Spleen (tissue), 11 donors: ENCODE measurements at regions not wholly inside any gene's neighbourhood (a gene's known extent, or its start where the extent isn't known, plus 50 kb on each side); places are given as distances from the start of the nearest gene placed in this dataset.
A peak's percentile ranks its signal among the peaks of the same experiment; 100 is the strongest.

Experiments
- DNase-seq: peaks from one replicate; pipeline ENCODE4 v3.0.0-alpha.2; 2020
- H3K27ac ChIP-seq, 8 donors: fragments of 200-600 bp; sonication (generic) in 7 of 8; 1 replicate in 4 of 8; 2 replicates in 4 of 8; pipeline versions ENCODE4 v1.5.0 to v1.8.0; 2016 to 2021; ENCODE audit warnings: inconsistent platforms in 4 of 8, mild to moderate bottlenecking in 4 of 8, moderate library complexity in 1 of 8
- H3K27me3 ChIP-seq, 7 donors: fragments of 200-600 bp; sonication (generic) in 6 of 7; replicated peaks in 1 of 7; 1 replicate in 4 of 7; 2 replicates in 3 of 7; pipeline versions ENCODE4 v1.5.0 to v1.8.0; 2016 to 2021; ENCODE audit warnings: inconsistent platforms in 3 of 7, mild to moderate bottlenecking in 1 of 7
- H3K36me3 ChIP-seq, 6 donors: fragments of 200-600 bp; sonication (generic) in 5 of 6; 1 replicate in 4 of 6; 2 replicates in 2 of 6; pipeline versions ENCODE4 v1.5.0 to v1.8.0; 2016 to 2021; ENCODE audit warnings: inconsistent platforms in 2 of 6
- H3K4me1 ChIP-seq, 6 donors: fragments of 200-600 bp; sonication (generic) in 5 of 6; 1 replicate in 3 of 6; 2 replicates in 3 of 6; pipeline versions ENCODE4 v1.5.0 to v1.8.0; 2016 to 2021; ENCODE audit warnings: inconsistent platforms in 3 of 6
- H3K4me3 ChIP-seq, 8 donors: fragments of 200-600 bp; sonication (generic) in 7 of 8; 1 replicate in 4 of 8; 2 replicates in 4 of 8; pipeline versions ENCODE4 v1.5.0 to v1.8.0; 2016 to 2021; ENCODE audit warnings: inconsistent platforms in 4 of 8, mild to moderate bottlenecking in 4 of 8, moderate library complexity in 2 of 8
- H3K9me3 ChIP-seq, 8 donors: fragments of 200-600 bp; sonication (generic) in 7 of 8; 1 replicate in 4 of 8; 2 replicates in 4 of 8; pipeline versions ENCODE4 v1.5.0 to v1.8.0; 2016 to 2021; ENCODE audit warnings: inconsistent platforms in 4 of 8
- CTCF ChIP-seq, 11 experiments: fragments of 200-600 bp in 7 of 11; fragments of 450-650 bp in 4 of 11; sonication (generic) in 4 of 11; IDR thresholded peaks in 8 of 11; conservative IDR thresholded peaks in 3 of 11; 1 replicate in 7 of 11; 2 replicates in 4 of 11; pipeline versions ENCODE4 v1.4.0 to v1.8.0; 2016 to 2021; ENCODE audit warnings: antibody characterized with exemption in 11 of 11, inconsistent platforms in 4 of 11, mild to moderate bottlenecking in 1 of 11
- POLR2A ChIP-seq, 3 donors: fragments of 450-650 bp; IDR thresholded peaks; one replicate each; pipeline ENCODE4 v1.5.1; 2017; ENCODE audit warnings: antibody characterized with exemption in 3 of 3, mild to moderate bottlenecking in 1 of 3
- POLR2AphosphoS5 ChIP-seq, 3 donors: sonication (generic); formaldehyde crosslinking; IDR thresholded peaks; one replicate each; pipeline ENCODE4 v1.5.1; 2017; ENCODE audit warnings: antibody characterized with exemption in 3 of 3
- whole genome bisulfite sequencing, 5 donors: extraction: QIAGEN DNeasy Blood & Tissue Kit in 3 of 5; methylation state at CpG; one replicate each; pipeline versions ENCODE4 v1.1.5 to v1.1.7; 2013 to 2018; 5-methylcytosine and 5-hydroxymethylcytosine counted together
- intact Hi-C: fragments of 100-400 bp; cut with DNase I; formaldehyde crosslinking; loops from one replicate; pipeline ENCODE4 v1.15.0; 2023; ENCODE audit warnings: low total_unique reads
- donor health status: healthy with polysubstance abuse.
- donor health status: DM: no; HTN: no; CAD: no; lungs with moderate emphysema.
- donor health status: DM: no; HTN: no; CAD: no.
- donor health status: Bipolar disorder and iron deficiency.
- donor health status: healthy.
- donor health status: DM: no; HTN: no; CAD: no.
- donor health status: DM: yes; HTN: yes; CAD: no.

- no peak for DNase-seq
- TF ChIP-seq POLR2AphosphoS5 (IDR thresholded peaks at IDR 0.05) (no peak), CTCF (IDR thresholded peaks at IDR 0.05 in 8 of 11, conservative IDR thresholded peaks at IDR 0.05 in 3 of 11) (peak in 7 of 11 experiments; percentile 9 to 44 (median 16))
- H3K9me3 ChIP-seq, result peaks cover 0 to 3% (median 0%) of the 10 kb centered on the region in 8 donors
- H3K4me1 ChIP-seq, result peaks cover 0 to 23% (median 2%) of the 10 kb centered on the region in 6 donors
- no peak overlapping the region for H3K4me3 ChIP-seq
- WGBS, 5 donors, result 52 to 64% (median 56%) methylated on average over 5 of the region's 5 CpGs
- H3K27me3 ChIP-seq, result peaks cover 0 to 14% (median 0%) of the 10 kb centered on the region in 7 donors
- H3K27ac ChIP-seq, result no peak overlapping the region
- no peaks in the 10 kb centered on the region for H3K36me3 ChIP-seq
- intact Hi-C loops, result no loop called here
These were observed 365.7 kb upstream of the CADM1 start for GRCh38 chr11:115869780-115870431.

GRCh38 chr11:115869131-115869530 is 364.9 kb upstream of the CADM1 start:
- Histone ChIP-seq H3K27me3 (peaks cover 0 to 14% (median 0%) of the 10 kb centered on the region in 7 donors), H3K4me3 (no peak overlapping the region), H3K36me3 (no peaks in the 10 kb centered on the region), H3K27ac (no peak overlapping the region), H3K4me1 (peaks cover 0 to 22% (median 2%) of the 10 kb centered on the region in 6 donors), H3K9me3 (peaks cover 0 to 3% (median 0%) of the 10 kb centered on the region in 8 donors)
- TF ChIP-seq POLR2AphosphoS5 (IDR thresholded peaks at IDR 0.05), result no peak
- TF ChIP-seq CTCF (IDR thresholded peaks at IDR 0.05 in 8 of 11, conservative IDR thresholded peaks at IDR 0.05 in 3 of 11), result no peak
- TF ChIP-seq POLR2A (IDR thresholded peaks at IDR 0.05), result no peak
- no peak for DNase-seq
- intact Hi-C loops, result no loop called here
- WGBS, 5 donors, result 73 to 86% (median 80%) methylated on average over 2 of the region's 2 CpGs

GRCh38 chr11:115860246-115860645 is 356.0 kb upstream of the CADM1 start:
- H3K36me3 ChIP-seq, result no peaks in the 10 kb centered on the region
- H3K27ac ChIP-seq, result no peak overlapping the region
- no peaks in the 10 kb centered on the region for H3K27me3 ChIP-seq
- H3K4me3 ChIP-seq, result no peak overlapping the region
- no peaks in the 10 kb centered on the region for H3K4me1 ChIP-seq
- H3K9me3 ChIP-seq, result peaks cover 0 to 31% (median 22%) of the 10 kb centered on the region in 8 donors
- TF ChIP-seq POLR2A (IDR thresholded peaks at IDR 0.05), result no peak
- no peak for TF ChIP-seq CTCF (IDR thresholded peaks at IDR 0.05 in 8 of 11, conservative IDR thresholded peaks at IDR 0.05 in 3 of 11)
- no peak for TF ChIP-seq POLR2AphosphoS5 (IDR thresholded peaks at IDR 0.05)
- intact Hi-C loops, result no loop called here
- no peak for DNase-seq
- 88 to 97% (median 93%) methylated on average over 1 of the region's 1 CpG for WGBS, 5 donors

GRCh38 chr11:115848611-115849010 is 344.4 kb upstream of the CADM1 start:
- WGBS, 5 donors, result 12 to 39% (median 26%) methylated on average over 1 of the region's 1 CpG
- no peak overlapping the region for H3K4me3 ChIP-seq
- H3K9me3 ChIP-seq, result peaks cover 0 to 17% (median 6%) of the 10 kb centered on the region in 8 donors
- TF ChIP-seq POLR2AphosphoS5 (IDR thresholded peaks at IDR 0.05), result no peak
- no peak for TF ChIP-seq CTCF (IDR thresholded peaks at IDR 0.05 in 8 of 11, conservative IDR thresholded peaks at IDR 0.05 in 3 of 11)
- no peak for TF ChIP-seq POLR2A (IDR thresholded peaks at IDR 0.05)
- intact Hi-C loops, result no loop called here
- H3K27me3 ChIP-seq, result peaks cover 0 to 6% (median 0%) of the 10 kb centered on the region in 7 donors
- DNase-seq, result no peak
- no peaks in the 10 kb centered on the region for H3K36me3 ChIP-seq
- H3K27ac ChIP-seq, result no peak overlapping the region
- H3K4me1 ChIP-seq, result no peaks in the 10 kb centered on the region
